ENCODE measurements at regions not wholly inside any gene's neighbourhood (a gene's known extent, or its start where the extent isn't known, plus 50 kb on each side); places are given as distances from the start of the nearest gene placed in this dataset.

GRCh38 chr2:134133622-134134312, 120.1 kb upstream of the MGAT5 start:
- no peak overlapping the region for H3K4me3 ChIP-seq (ENCODE audit: low read length)
- no peaks in the 10 kb centered on the region for H3K4me1 ChIP-seq (ENCODE audit: control insufficient read depth, insufficient read depth, low read length)
- H3K27me3 ChIP-seq (ENCODE audit: control insufficient read depth, insufficient read depth, low read length): no peaks in the 10 kb centered on the region
- no peak overlapping the region for H3K27ac ChIP-seq (ENCODE audit: low read depth, low read length)
- H3K9ac ChIP-seq (ENCODE audit: low read length): no peak overlapping the region
- peaks cover 5% of the 10 kb centered on the region for H3K36me3 ChIP-seq (ENCODE audit: control insufficient read depth, insufficient read depth, low read length)

GRCh38 chr2:134134313-134134706, 119.6 kb upstream of the MGAT5 start:
- peaks cover 5% of the 10 kb centered on the region for H3K36me3 ChIP-seq (ENCODE audit: control insufficient read depth, insufficient read depth, low read length)
- H3K27me3 ChIP-seq (ENCODE audit: control insufficient read depth, insufficient read depth, low read length): no peaks in the 10 kb centered on the region
- H3K27ac ChIP-seq (ENCODE audit: low read depth, low read length): no peak overlapping the region
- no peak overlapping the region for H3K9ac ChIP-seq (ENCODE audit: low read length)
- no peaks in the 10 kb centered on the region for H3K4me1 ChIP-seq (ENCODE audit: control insufficient read depth, insufficient read depth, low read length)
- H3K4me3 ChIP-seq (ENCODE audit: low read length): no peak overlapping the region

- Histone ChIP-seq H3K9ac (ENCODE audit: low read length) (no peak overlapping the region), H3K27me3 (ENCODE audit: control insufficient read depth, insufficient read depth, low read length) (no peaks in the 10 kb centered on the region), H3K36me3 (ENCODE audit: control insufficient read depth, insufficient read depth, low read length) (peaks cover 5% of the 10 kb centered on the region), H3K4me1 (ENCODE audit: control insufficient read depth, insufficient read depth, low read length) (no peaks in the 10 kb centered on the region), H3K4me3 (ENCODE audit: low read length) (no peak overlapping the region), H3K27ac (ENCODE audit: low read depth, low read length) (no peak overlapping the region)
Observed at GRCh38 chr2:134134827-134135226, 119.0 kb upstream of the MGAT5 start.

- Histone ChIP-seq H3K27me3 (ENCODE audit: control insufficient read depth, insufficient read depth, low read length) (no peaks in the 10 kb centered on the region), H3K9ac (ENCODE audit: low read length) (no peak overlapping the region), H3K4me3 (ENCODE audit: low read length) (no peak overlapping the region), H3K4me1 (ENCODE audit: control insufficient read depth, insufficient read depth, low read length) (no peaks in the 10 kb centered on the region), H3K36me3 (ENCODE audit: control insufficient read depth, insufficient read depth, low read length) (peaks cover 5% of the 10 kb centered on the region), H3K27ac (ENCODE audit: low read depth, low read length) (no peak overlapping the region)
Observed at GRCh38 chr2:134135793-134136192, 118.1 kb upstream of the MGAT5 start.

- Histone ChIP-seq H3K36me3 (ENCODE audit: control insufficient read depth, insufficient read depth, low read length) (no peaks in the 10 kb centered on the region), H3K27me3 (ENCODE audit: control insufficient read depth, insufficient read depth, low read length) (no peaks in the 10 kb centered on the region), H3K27ac (ENCODE audit: low read depth, low read length) (no peak overlapping the region), H3K4me3 (ENCODE audit: low read length) (no peak overlapping the region), H3K4me1 (ENCODE audit: control insufficient read depth, insufficient read depth, low read length) (no peaks in the 10 kb centered on the region), H3K9ac (ENCODE audit: low read length) (no peak overlapping the region)
Observed at GRCh38 chr2:134136731-134137130, 117.1 kb upstream of the MGAT5 start.

- no peaks in the 10 kb centered on the region for H3K27me3 ChIP-seq (ENCODE audit: control insufficient read depth, insufficient read depth, low read length)
- H3K4me1 ChIP-seq (ENCODE audit: control insufficient read depth, insufficient read depth, low read length): no peaks in the 10 kb centered on the region
- H3K9ac ChIP-seq (ENCODE audit: low read length): no peak overlapping the region
- no peaks in the 10 kb centered on the region for H3K36me3 ChIP-seq (ENCODE audit: control insufficient read depth, insufficient read depth, low read length)
- H3K4me3 ChIP-seq (ENCODE audit: low read length): no peak overlapping the region
- H3K27ac ChIP-seq (ENCODE audit: low read depth, low read length): no peak overlapping the region
Observed at GRCh38 chr2:134137182-134137611, 116.7 kb upstream of the MGAT5 start.

GRCh38 chr2:134138115-134138514, 115.8 kb upstream of the MGAT5 start:
- H3K9ac ChIP-seq (ENCODE audit: low read length): no peak overlapping the region
- no peak overlapping the region for H3K27ac ChIP-seq (ENCODE audit: low read depth, low read length)
- no peaks in the 10 kb centered on the region for H3K4me1 ChIP-seq (ENCODE audit: control insufficient read depth, insufficient read depth, low read length)
- H3K36me3 ChIP-seq (ENCODE audit: control insufficient read depth, insufficient read depth, low read length): no peaks in the 10 kb centered on the region
- no peaks in the 10 kb centered on the region for H3K27me3 ChIP-seq (ENCODE audit: control insufficient read depth, insufficient read depth, low read length)
- H3K4me3 ChIP-seq (ENCODE audit: low read length): no peak overlapping the region

GRCh38 chr2:134139611-134140010, 114.3 kb upstream of the MGAT5 start:
- no peak overlapping the region for H3K9ac ChIP-seq (ENCODE audit: low read length)
- H3K36me3 ChIP-seq (ENCODE audit: control insufficient read depth, insufficient read depth, low read length): no peaks in the 10 kb centered on the region
- H3K4me3 ChIP-seq (ENCODE audit: low read length): no peak overlapping the region
- H3K27me3 ChIP-seq (ENCODE audit: control insufficient read depth, insufficient read depth, low read length): no peaks in the 10 kb centered on the region
- no peak overlapping the region for H3K27ac ChIP-seq (ENCODE audit: low read depth, low read length)
- H3K4me1 ChIP-seq (ENCODE audit: control insufficient read depth, insufficient read depth, low read length): no peaks in the 10 kb centered on the region

- Histone ChIP-seq H3K27me3 (ENCODE audit: control insufficient read depth, insufficient read depth, low read length) (no peaks in the 10 kb centered on the region), H3K4me1 (ENCODE audit: control insufficient read depth, insufficient read depth, low read length) (no peaks in the 10 kb centered on the region), H3K4me3 (ENCODE audit: low read length) (no peak overlapping the region), H3K27ac (ENCODE audit: low read depth, low read length) (no peak overlapping the region), H3K36me3 (ENCODE audit: control insufficient read depth, insufficient read depth, low read length) (no peaks in the 10 kb centered on the region), H3K9ac (ENCODE audit: low read length) (no peak overlapping the region)
Observed at GRCh38 chr2:134140251-134140661, 113.6 kb upstream of the MGAT5 start.

GRCh38 chr2:134141598-134142340, 112.1 kb upstream of the MGAT5 start:
- H3K27ac ChIP-seq (ENCODE audit: low read depth, low read length): no peak overlapping the region
- H3K36me3 ChIP-seq (ENCODE audit: control insufficient read depth, insufficient read depth, low read length): no peaks in the 10 kb centered on the region
- H3K9ac ChIP-seq (ENCODE audit: low read length): no peak overlapping the region
- H3K4me3 ChIP-seq (ENCODE audit: low read length): no peak overlapping the region
- H3K4me1 ChIP-seq (ENCODE audit: control insufficient read depth, insufficient read depth, low read length): peaks cover 3% of the 10 kb centered on the region
- no peaks in the 10 kb centered on the region for H3K27me3 ChIP-seq (ENCODE audit: control insufficient read depth, insufficient read depth, low read length)

- H3K9ac ChIP-seq (ENCODE audit: low read length): no peak overlapping the region
- no peak overlapping the region for H3K4me3 ChIP-seq (ENCODE audit: low read length)
- H3K27me3 ChIP-seq (ENCODE audit: control insufficient read depth, insufficient read depth, low read length): no peaks in the 10 kb centered on the region
- H3K36me3 ChIP-seq (ENCODE audit: control insufficient read depth, insufficient read depth, low read length): no peaks in the 10 kb centered on the region
- H3K27ac ChIP-seq (ENCODE audit: low read depth, low read length): no peak overlapping the region
- peaks cover 3% of the 10 kb centered on the region for H3K4me1 ChIP-seq (ENCODE audit: control insufficient read depth, insufficient read depth, low read length)
Observed at GRCh38 chr2:134142341-134142738, 111.5 kb upstream of the MGAT5 start.

GRCh38 chr2:134142903-134143302, 111.0 kb upstream of the MGAT5 start:
- Histone ChIP-seq H3K4me3 (ENCODE audit: low read length) (no peak overlapping the region), H3K9ac (ENCODE audit: low read length) (no peak overlapping the region), H3K36me3 (ENCODE audit: control insufficient read depth, insufficient read depth, low read length) (no peaks in the 10 kb centered on the region), H3K27me3 (ENCODE audit: control insufficient read depth, insufficient read depth, low read length) (no peaks in the 10 kb centered on the region), H3K4me1 (ENCODE audit: control insufficient read depth, insufficient read depth, low read length) (peaks cover 3% of the 10 kb centered on the region), H3K27ac (ENCODE audit: low read depth, low read length) (no peak overlapping the region)

GRCh38 chr2:134143568-134143967, 110.3 kb upstream of the MGAT5 start:
- no peaks in the 10 kb centered on the region for H3K36me3 ChIP-seq (ENCODE audit: control insufficient read depth, insufficient read depth, low read length)
- no peak overlapping the region for H3K27ac ChIP-seq (ENCODE audit: low read depth, low read length)
- H3K9ac ChIP-seq (ENCODE audit: low read length): no peak overlapping the region
- peaks cover 3% of the 10 kb centered on the region for H3K4me1 ChIP-seq (ENCODE audit: control insufficient read depth, insufficient read depth, low read length)
- H3K4me3 ChIP-seq (ENCODE audit: low read length): no peak overlapping the region
- H3K27me3 ChIP-seq (ENCODE audit: control insufficient read depth, insufficient read depth, low read length): no peaks in the 10 kb centered on the region

Measured in rectal smooth muscle tissue (tissue), 1 donor.